ENCODE measurements at regions not wholly inside any gene's neighbourhood (a gene's known extent, or its start where the extent isn't known, plus 50 kb on each side); places are given as distances from the start of the nearest gene placed in this dataset.

DNA sequence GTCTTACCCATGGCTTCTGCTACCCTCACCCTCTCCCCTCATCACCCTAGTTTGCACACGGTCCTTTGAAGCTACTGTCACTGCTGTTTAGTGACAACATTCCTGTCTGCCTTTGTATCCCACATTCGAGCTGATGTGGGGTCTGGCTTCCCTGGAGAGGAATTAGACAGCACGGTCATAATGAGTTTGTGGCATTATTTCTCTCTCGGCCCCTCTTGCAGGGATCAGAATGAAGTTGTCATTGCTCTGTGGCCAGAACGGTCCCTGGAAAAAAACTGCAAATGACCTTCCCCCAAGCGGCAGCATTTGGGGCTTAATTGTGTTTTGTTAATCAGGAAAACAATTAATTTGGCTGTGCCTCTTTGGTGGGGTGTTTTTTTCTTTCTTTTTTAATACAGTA, 317.2 kb upstream of the PODXL start:
- no peak overlapping the region for H3K9ac ChIP-seq (ENCODE audit: control insufficient read depth, extremely low read depth, insufficient read depth, low read length)
- H4K20me1 ChIP-seq (ENCODE audit: control insufficient read depth, extremely low read depth, insufficient read depth, low read length), result no peaks in the 10 kb centered on the region
- no peaks in the 10 kb centered on the region for H3K36me3 ChIP-seq (ENCODE audit: control insufficient read depth in 2 of 2, extremely low read depth in 1 of 2, insufficient read depth in 2 of 2, low read length in 2 of 2)
- FAIRE-seq (no peak), DNase-seq (ENCODE audit: low read depth, low spot score) (no peak)
- H2AFZ ChIP-seq (ENCODE audit: control insufficient read depth, low read length), result no peak overlapping the region
- H3K4me1 ChIP-seq (ENCODE audit: control insufficient read depth, extremely low read depth, insufficient read depth, low read length), result peaks cover 8% of the 10 kb centered on the region
- no peaks in the 10 kb centered on the region for H3K9me1 ChIP-seq (ENCODE audit: control insufficient read depth, extremely low read depth, insufficient read depth, low read length)
- no peaks in the 10 kb centered on the region for H3K9me3 ChIP-seq (ENCODE audit: control insufficient read depth, low read depth, low read length)
- dilution Hi-C loops (cut with MboI; ENCODE audit: extremely low pct_ligation_motif_present, low sequenced_read_pairs), result no loop called here
- TF ChIP-seq, protein P1, sequence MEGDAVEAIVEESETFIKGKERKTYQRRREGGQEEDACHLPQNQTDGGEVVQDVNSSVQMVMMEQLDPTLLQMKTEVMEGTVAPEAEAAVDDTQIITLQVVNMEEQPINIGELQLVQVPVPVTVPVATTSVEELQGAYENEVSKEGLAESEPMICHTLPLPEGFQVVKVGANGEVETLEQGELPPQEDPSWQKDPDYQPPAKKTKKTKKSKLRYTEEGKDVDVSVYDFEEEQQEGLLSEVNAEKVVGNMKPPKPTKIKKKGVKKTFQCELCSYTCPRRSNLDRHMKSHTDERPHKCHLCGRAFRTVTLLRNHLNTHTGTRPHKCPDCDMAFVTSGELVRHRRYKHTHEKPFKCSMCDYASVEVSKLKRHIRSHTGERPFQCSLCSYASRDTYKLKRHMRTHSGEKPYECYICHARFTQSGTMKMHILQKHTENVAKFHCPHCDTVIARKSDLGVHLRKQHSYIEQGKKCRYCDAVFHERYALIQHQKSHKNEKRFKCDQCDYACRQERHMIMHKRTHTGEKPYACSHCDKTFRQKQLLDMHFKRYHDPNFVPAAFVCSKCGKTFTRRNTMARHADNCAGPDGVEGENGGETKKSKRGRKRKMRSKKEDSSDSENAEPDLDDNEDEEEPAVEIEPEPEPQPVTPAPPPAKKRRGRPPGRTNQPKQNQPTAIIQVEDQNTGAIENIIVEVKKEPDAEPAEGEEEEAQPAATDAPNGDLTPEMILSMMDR (optimal IDR thresholded peaks at IDR 0.05 in 1 of 3, IDR thresholded peaks at IDR 0.05 in 1 of 3, conservative IDR thresholded peaks at IDR 0.05 in 1 of 3; ENCODE audit: extremely low read depth in 1 of 3, insufficient read depth in 2 of 3, low read length in 3 of 3), result no peak
- no peak for TF ChIP-seq EZH2 (IDR thresholded peaks at IDR 0.05; ENCODE audit: low read length)
- no peaks in the 10 kb centered on the region for H3K79me2 ChIP-seq (ENCODE audit: control insufficient read depth, insufficient read depth, low read length)
- H3K27me3 ChIP-seq (ENCODE audit: control insufficient read depth, extremely low read depth, insufficient read depth, low read length), result no peaks in the 10 kb centered on the region
- no peak overlapping the region for H3K4me2 ChIP-seq (ENCODE audit: control insufficient read depth, extremely low read depth, insufficient read depth, low read depth, low read length)
- H3K4me3 ChIP-seq (ENCODE audit: control insufficient read depth in 2 of 3, extremely low read depth in 1 of 3, insufficient read depth in 2 of 3, low read depth in 1 of 3, low read length in 3 of 3), result no peak overlapping the region
- no peak overlapping the region for H3K27ac ChIP-seq (ENCODE audit: control insufficient read depth, insufficient read depth, low read length)

DNA sequence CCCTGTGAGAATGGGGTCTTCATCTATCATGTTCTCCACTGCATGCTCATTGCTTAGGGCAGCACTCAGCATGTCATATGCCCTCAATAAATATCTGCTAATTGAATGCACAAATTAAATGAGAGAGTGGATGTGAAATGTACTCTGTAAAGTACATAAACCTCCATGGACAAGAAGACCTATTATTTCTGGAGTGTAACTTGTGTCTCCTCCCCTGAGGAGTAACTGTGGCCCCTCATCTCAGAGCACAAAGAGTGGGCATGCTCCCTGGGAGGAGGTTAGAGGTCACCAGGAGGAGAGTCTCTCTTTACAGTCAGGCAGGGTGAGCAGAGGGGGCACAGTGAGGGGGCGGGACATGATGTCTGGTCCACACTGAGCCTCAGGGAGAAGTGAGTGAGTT, 313.6 kb upstream of the PODXL start:
- Histone ChIP-seq H4K20me1 (ENCODE audit: control insufficient read depth, extremely low read depth, insufficient read depth, low read length) (no peaks in the 10 kb centered on the region), H3K27ac (ENCODE audit: control insufficient read depth, insufficient read depth, low read length) (no peak overlapping the region), H3K9ac (ENCODE audit: control insufficient read depth, extremely low read depth, insufficient read depth, low read length) (no peak overlapping the region), H3K4me1 (ENCODE audit: control insufficient read depth, extremely low read depth, insufficient read depth, low read length) (no peaks in the 10 kb centered on the region), H3K36me3 (ENCODE audit: control insufficient read depth in 2 of 2, extremely low read depth in 1 of 2, insufficient read depth in 2 of 2, low read length in 2 of 2) (no peaks in the 10 kb centered on the region), H3K4me3 (ENCODE audit: control insufficient read depth in 2 of 3, extremely low read depth in 1 of 3, insufficient read depth in 2 of 3, low read depth in 1 of 3, low read length in 3 of 3) (no peak overlapping the region), H3K4me2 (ENCODE audit: control insufficient read depth, extremely low read depth, insufficient read depth, low read depth, low read length) (no peak overlapping the region), H3K27me3 (ENCODE audit: control insufficient read depth, extremely low read depth, insufficient read depth, low read length) (no peaks in the 10 kb centered on the region), H3K9me3 (ENCODE audit: control insufficient read depth, low read depth, low read length) (no peaks in the 10 kb centered on the region), H2AFZ (ENCODE audit: control insufficient read depth, low read length) (no peak overlapping the region), H3K79me2 (ENCODE audit: control insufficient read depth, insufficient read depth, low read length) (no peaks in the 10 kb centered on the region), H3K9me1 (ENCODE audit: control insufficient read depth, extremely low read depth, insufficient read depth, low read length) (no peaks in the 10 kb centered on the region)
- FAIRE-seq (no peak), DNase-seq (ENCODE audit: low read depth, low spot score) (no peak)
- dilution Hi-C loops (cut with MboI; ENCODE audit: extremely low pct_ligation_motif_present, low sequenced_read_pairs), result no loop called here
- no peak for TF ChIP-seq EZH2 (IDR thresholded peaks at IDR 0.05; ENCODE audit: low read length)
- TF ChIP-seq, protein P1 (optimal IDR thresholded peaks at IDR 0.05 in 1 of 3, IDR thresholded peaks at IDR 0.05 in 1 of 3, conservative IDR thresholded peaks at IDR 0.05 in 1 of 3; ENCODE audit: extremely low read depth in 1 of 3, insufficient read depth in 2 of 3, low read length in 3 of 3), result no peak
